ENCODE measurements at regions not wholly inside any gene's neighbourhood (a gene's known extent, or its start where the extent isn't known, plus 50 kb on each side); places are given as distances from the start of the nearest gene placed in this dataset.

DNA sequence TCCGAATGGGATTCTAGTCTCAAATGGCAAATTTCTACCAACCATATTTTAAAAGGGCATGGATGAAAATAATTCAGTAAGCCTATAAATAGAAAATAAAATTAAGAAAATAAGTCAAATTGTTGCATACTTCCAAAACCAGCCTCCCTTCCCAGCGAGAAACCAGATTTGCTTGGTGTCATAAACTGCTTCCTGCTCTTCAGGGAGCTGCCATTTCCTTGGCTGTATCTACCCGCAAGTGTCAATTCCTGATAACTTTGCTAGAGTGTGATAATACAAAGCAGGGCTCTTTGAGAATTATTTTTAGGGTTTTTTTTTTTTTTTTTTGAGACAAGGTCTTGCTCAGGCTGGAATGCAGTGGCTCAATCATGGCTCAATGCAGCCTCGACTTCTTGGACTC, 62.3 kb downstream of the S1PR1 start:
- Histone ChIP-seq H3K4me2 (ENCODE audit: insufficient read depth, low read length) (peak overlapping the region; percentile 75), H3K27me3 (ENCODE audit: control insufficient read depth in 2 of 2, insufficient read depth in 2 of 2, low read length in 2 of 2) (no peaks in the 10 kb centered on the region), H3K27ac (ENCODE audit: insufficient read depth, low read depth, low read length) (peak overlapping the region; percentile 83), H3K4me1 (ENCODE audit: control insufficient read depth, extremely low read depth, insufficient read depth, low read length) (peaks cover 64% of the 10 kb centered on the region), H4K20me1 (replicated peaks; ENCODE audit: control insufficient read depth, extremely low read depth, insufficient read depth, low read length) (no peaks in the 10 kb centered on the region), H3K79me2 (ENCODE audit: control insufficient read depth, insufficient read depth, low read length) (no peaks in the 10 kb centered on the region), H2AFZ (ENCODE audit: low read depth, low read length) (no peak overlapping the region), H3K36me3 (ENCODE audit: control insufficient read depth in 2 of 2, extremely low read depth in 1 of 2, insufficient read depth in 2 of 2, low read length in 2 of 2) (no peaks in the 10 kb centered on the region), H3K9me3 (replicated peaks; ENCODE audit: control insufficient read depth, insufficient read depth, low read length) (no peaks in the 10 kb centered on the region), H3K9ac (replicated peaks; ENCODE audit: extremely low read depth, insufficient read depth, low read length) (peak overlapping the region; percentile 13), H3K9me1 (replicated peaks; ENCODE audit: control insufficient read depth, extremely low read depth, insufficient read depth, low read length) (no peaks in the 10 kb centered on the region), H3K4me3 (replicated peaks in 1 of 3; ENCODE audit: insufficient read depth in 1 of 3, low read depth in 1 of 3, low read length in 3 of 3) (no peak overlapping the region)
- POLR2A ChIA-PET, result interaction anchor here (0.7 to 2.2 kb wide), 2 partner anchors 11 to 275 kb away, joined by 6 to 7 read pairs; no protein-coding TSS in a partner anchor
- TF ChIP-seq FOS (IDR thresholded peaks at IDR 0.05; ENCODE audit: borderline replicate concordance, insufficient read depth, low read length) (no peak), POLR2A (IDR thresholded peaks at IDR 0.05; ENCODE audit: low read depth, low read length) (peak; percentile 10)
- CTCF ChIA-PET, result interaction anchor here (0.8 to 8.6 kb wide), 7 partner anchors 9 to 162 kb away, joined by 3 to 75 read pairs (median 4); no protein-coding TSS in a partner anchor
- intact Hi-C loops (cut with micrococcal nuclease), result no loop called here
- TSS peak; percentile 36 for BruUV-seq (replicated peaks)
- dilution Hi-C loops (cut with MboI; ENCODE audit: extremely low pct_ligation_motif_present, low sequenced_read_pairs), result no loop called here
- DNase-seq (ENCODE audit: low read depth, low spot score) (no peak), FAIRE-seq (no peak)

DNA sequence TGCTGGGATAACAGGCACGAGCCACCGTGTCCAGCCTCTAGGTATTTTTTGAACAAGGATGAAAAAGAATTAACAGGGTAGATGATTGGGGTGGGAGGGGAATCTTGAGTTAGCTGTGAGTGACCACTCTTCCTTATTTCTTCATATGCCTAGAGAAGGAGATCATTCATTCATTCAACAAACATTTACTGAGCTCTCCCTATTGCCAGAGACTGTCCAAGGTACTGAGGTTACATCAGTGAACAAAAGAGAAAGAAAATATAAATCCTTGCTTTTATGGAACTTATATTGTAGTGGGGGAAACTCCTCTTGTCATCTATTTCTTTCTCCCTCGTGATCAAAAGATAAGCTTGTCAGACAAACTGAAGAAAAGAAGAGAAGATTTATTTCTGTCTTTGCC, 62.9 kb downstream of the S1PR1 start:
- no peaks in the 10 kb centered on the region for H4K20me1 ChIP-seq (replicated peaks; ENCODE audit: control insufficient read depth, extremely low read depth, insufficient read depth, low read length)
- intact Hi-C loops (cut with micrococcal nuclease), result loop anchor here (10.0 kb wide), 1 partner anchor 705 kb away; no protein-coding TSS in a partner anchor
- no peaks in the 10 kb centered on the region for H3K36me3 ChIP-seq (ENCODE audit: control insufficient read depth in 2 of 2, extremely low read depth in 1 of 2, insufficient read depth in 2 of 2, low read length in 2 of 2)
- no peaks in the 10 kb centered on the region for H3K9me3 ChIP-seq (replicated peaks; ENCODE audit: control insufficient read depth, insufficient read depth, low read length)
- H3K4me3 ChIP-seq (replicated peaks in 1 of 3; ENCODE audit: insufficient read depth in 1 of 3, low read depth in 1 of 3, low read length in 3 of 3), result no peak overlapping the region
- no peaks in the 10 kb centered on the region for H3K9me1 ChIP-seq (replicated peaks; ENCODE audit: control insufficient read depth, extremely low read depth, insufficient read depth, low read length)
- DNase-seq (ENCODE audit: low read depth, low spot score) (no peak), FAIRE-seq (no peak)
- no peak overlapping the region for H3K4me2 ChIP-seq (ENCODE audit: insufficient read depth, low read length)
- ChIA-PET CTCF (interaction anchor here (0.8 to 8.6 kb wide), 7 partner anchors 9 to 163 kb away, joined by 3 to 75 read pairs (median 5); no protein-coding TSS in a partner anchor), POLR2A (interaction anchor here (0.7 kb wide), 1 partner anchor 275 kb away, joined by 6 read pairs; no protein-coding TSS in a partner anchor)
- peaks cover 64% of the 10 kb centered on the region for H3K4me1 ChIP-seq (ENCODE audit: control insufficient read depth, extremely low read depth, insufficient read depth, low read length)
- TF ChIP-seq, protein P1, sequence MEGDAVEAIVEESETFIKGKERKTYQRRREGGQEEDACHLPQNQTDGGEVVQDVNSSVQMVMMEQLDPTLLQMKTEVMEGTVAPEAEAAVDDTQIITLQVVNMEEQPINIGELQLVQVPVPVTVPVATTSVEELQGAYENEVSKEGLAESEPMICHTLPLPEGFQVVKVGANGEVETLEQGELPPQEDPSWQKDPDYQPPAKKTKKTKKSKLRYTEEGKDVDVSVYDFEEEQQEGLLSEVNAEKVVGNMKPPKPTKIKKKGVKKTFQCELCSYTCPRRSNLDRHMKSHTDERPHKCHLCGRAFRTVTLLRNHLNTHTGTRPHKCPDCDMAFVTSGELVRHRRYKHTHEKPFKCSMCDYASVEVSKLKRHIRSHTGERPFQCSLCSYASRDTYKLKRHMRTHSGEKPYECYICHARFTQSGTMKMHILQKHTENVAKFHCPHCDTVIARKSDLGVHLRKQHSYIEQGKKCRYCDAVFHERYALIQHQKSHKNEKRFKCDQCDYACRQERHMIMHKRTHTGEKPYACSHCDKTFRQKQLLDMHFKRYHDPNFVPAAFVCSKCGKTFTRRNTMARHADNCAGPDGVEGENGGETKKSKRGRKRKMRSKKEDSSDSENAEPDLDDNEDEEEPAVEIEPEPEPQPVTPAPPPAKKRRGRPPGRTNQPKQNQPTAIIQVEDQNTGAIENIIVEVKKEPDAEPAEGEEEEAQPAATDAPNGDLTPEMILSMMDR (IDR thresholded peaks at IDR 0.05; ENCODE audit: extremely low read depth in 1 of 2, insufficient read depth in 1 of 2, low read depth in 1 of 2, low read length in 2 of 2), result no peak
- TF ChIP-seq POLR2AphosphoS5 (IDR thresholded peaks at IDR 0.05; ENCODE audit: insufficient read depth, low read depth, low read length), result no peak
- TF ChIP-seq EZH2 (IDR thresholded peaks at IDR 0.05; ENCODE audit: borderline replicate concordance, low read depth, low read length, severe bottlenecking), result no peak
- no peak for TF ChIP-seq FOS (IDR thresholded peaks at IDR 0.05; ENCODE audit: borderline replicate concordance, insufficient read depth, low read length)
- no peak for TF ChIP-seq GATA2 (IDR thresholded peaks at IDR 0.05; ENCODE audit: insufficient read depth, insufficient read length, low read depth, low read length)
- no peak for TF ChIP-seq POLR2A (IDR thresholded peaks at IDR 0.05; ENCODE audit: low read depth, low read length)
- no peak for TF ChIP-seq MYC (IDR thresholded peaks at IDR 0.05; ENCODE audit: low read depth, low read length)
- TF ChIP-seq, protein P2, sequence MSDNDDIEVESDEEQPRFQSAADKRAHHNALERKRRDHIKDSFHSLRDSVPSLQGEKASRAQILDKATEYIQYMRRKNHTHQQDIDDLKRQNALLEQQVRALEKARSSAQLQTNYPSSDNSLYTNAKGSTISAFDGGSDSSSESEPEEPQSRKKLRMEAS (IDR thresholded peaks at IDR 0.05; ENCODE audit: insufficient read depth, insufficient read length), result no peak
- TF ChIP-seq JUN (IDR thresholded peaks at IDR 0.05; ENCODE audit: borderline replicate concordance, insufficient read depth, insufficient read length, low read depth), result no peak
- no peak overlapping the region for H2AFZ ChIP-seq (ENCODE audit: low read depth, low read length)
- BruUV-seq (replicated peaks), result no TSS peak
- H3K79me2 ChIP-seq (ENCODE audit: control insufficient read depth, insufficient read depth, low read length), result no peaks in the 10 kb centered on the region
- peak overlapping the region; percentile 83 for H3K27ac ChIP-seq (ENCODE audit: insufficient read depth, low read depth, low read length)
- H3K9ac ChIP-seq (replicated peaks; ENCODE audit: extremely low read depth, insufficient read depth, low read length), result no peak overlapping the region
- dilution Hi-C loops (cut with MboI; ENCODE audit: extremely low pct_ligation_motif_present, low sequenced_read_pairs), result loop anchor here (25.0 kb wide), 1 partner anchor 387 kb away; no protein-coding TSS in a partner anchor
- H3K27me3 ChIP-seq (ENCODE audit: control insufficient read depth in 2 of 2, insufficient read depth in 2 of 2, low read length in 2 of 2), result no peaks in the 10 kb centered on the region
